GM23248 (cell line): ENCODE measurements at regions not wholly inside any gene's neighbourhood (a gene's known extent, or its start where the extent isn't known, plus 50 kb on each side); places are given as distances from the start of the nearest gene placed in this dataset.
"Not testable (repeated sequence)": the region's sequence is repeated elsewhere in the genome, so short reads cannot be mapped to it uniquely, and the experiment has no call there.

Experiments
- DNase-seq: peaks from one replicate; pipeline ENCODE4 v3.0.0-alpha.2; 2015
- H2AFZ ChIP-seq: fragments of 200-600 bp; sonication (generic); 2 replicates; pipeline ENCODE4 v1.6.1; 2016; ENCODE audit warnings: antibody characterized with exemption
- H3F3A ChIP-seq: fragments of 200-600 bp; sonication (generic); 2 replicates; pipeline ENCODE4 v1.6.1; 2016; ENCODE audit warnings: mild to moderate bottlenecking, antibody characterized with exemption, mixed run types; ENCODE audit not compliant: insufficient read depth
- H3K27ac ChIP-seq: fragments of 200-600 bp; sonication (generic); 2 replicates; pipeline ENCODE4 v1.5.1; 2016; ENCODE audit warnings: mild to moderate bottlenecking
- H3K27me3 ChIP-seq: fragments of 200-600 bp; sonication (generic); replicated peaks from 2 replicates; pipeline ENCODE4 v1.6.1; 2016; ENCODE audit warnings: mild to moderate bottlenecking; ENCODE audit not compliant: insufficient read depth
- H3K36me3 ChIP-seq: fragments of 200-600 bp; sonication (generic); 2 replicates; pipeline ENCODE4 v1.6.1; 2016; ENCODE audit warnings: low read depth, mild to moderate bottlenecking
- H3K4me1 ChIP-seq: fragments of 200-600 bp; sonication (generic); 2 replicates; pipeline ENCODE4 v1.6.1; 2016; ENCODE audit warnings: mild to moderate bottlenecking; ENCODE audit not compliant: insufficient read depth
- H3K4me2 ChIP-seq: fragments of 200-600 bp; sonication (generic); one replicate; pipeline ENCODE4 v1.6.1; 2016; ENCODE audit warnings: mild to moderate bottlenecking; ENCODE audit not compliant: unreplicated experiment
- H3K4me3 ChIP-seq: fragments of 200-600 bp; sonication (generic); 2 replicates; pipeline ENCODE4 v1.5.1; 2016; ENCODE audit warnings: mild to moderate bottlenecking
- H3K79me2 ChIP-seq: fragments of 200-600 bp; sonication (generic); 2 replicates; pipeline ENCODE4 v1.6.1; 2016; ENCODE audit warnings: mild to moderate bottlenecking; ENCODE audit not compliant: insufficient read depth
- H3K9ac ChIP-seq: fragments of 200-600 bp; sonication (generic); 2 replicates; pipeline ENCODE4 v1.6.1; 2016; ENCODE audit warnings: mild to moderate bottlenecking
- H3K9me2 ChIP-seq: fragments of 200-600 bp; sonication (generic); 2 replicates; pipeline ENCODE4 v1.6.1; 2016; ENCODE audit warnings: mixed run types, mild to moderate bottlenecking, moderate library complexity; ENCODE audit not compliant: insufficient read depth
- H3K9me3 ChIP-seq: fragments of 200-600 bp; sonication (generic); one replicate; pipeline ENCODE4 v1.6.1; 2017; ENCODE audit warnings: low read depth
- H4K20me1 ChIP-seq: fragments of 200-600 bp; sonication (generic); 2 replicates; pipeline ENCODE4 v1.6.0; 2016; ENCODE audit not compliant: insufficient read depth
- EZH2 ChIP-seq: fragments of 200-600 bp; sonication (generic); IDR thresholded peaks from 2 replicates; pipeline ENCODE4 v1.6.1; 2018; ENCODE audit warnings: antibody characterized with exemption, mild to moderate bottlenecking; ENCODE audit not compliant: insufficient read depth, poor library complexity, severe bottlenecking
- EZH2phosphoT487 ChIP-seq: fragments of 200-600 bp; sonication (generic); IDR thresholded peaks from 2 replicates; pipeline ENCODE4 v1.6.1; 2018; ENCODE audit warnings: antibody characterized with exemption, moderate library complexity, mild to moderate bottlenecking, low read depth; ENCODE audit not compliant: insufficient read depth
- WGBS, 2 experiments: methylation state at CpG; one replicate each; pipeline ENCODE4 v1.1.6; 2015 to 2017; ENCODE audit warnings: low lambda C conversion rate in 2 of 2, low coverage in 1 of 2; ENCODE audit errors: missing lambda C conversion rate in 2 of 2; 5-methylcytosine and 5-hydroxymethylcytosine counted together
- in situ Hi-C: fragments of 300-500 bp; cut with MboI; formaldehyde crosslinking; loops from 2 replicates; pipeline ENCODE4 v1.15.0; 2020

GRCh38 chr10:131578472-131578970, 267.0 kb upstream of the TCERG1L start:
- H3K4me2 ChIP-seq, result no peak overlapping the region
- no peaks in the 10 kb centered on the region for H4K20me1 ChIP-seq
- H3K36me3 ChIP-seq, result no peaks in the 10 kb centered on the region
- H3K9ac ChIP-seq, result no peak overlapping the region
- H2AFZ ChIP-seq, result no peak overlapping the region
- no peak overlapping the region for H3K4me3 ChIP-seq
- no peak overlapping the region for H3K27ac ChIP-seq
- no peaks in the 10 kb centered on the region for H3K79me2 ChIP-seq
- H3K27me3 ChIP-seq, result no peaks in the 10 kb centered on the region
- in situ Hi-C loops, result no loop called here
- WGBS, 2 experiments, result 43% methylated on average over 16 of the region's 16 CpGs
- H3F3A ChIP-seq, result no peaks in the 10 kb centered on the region
- H3K9me2 ChIP-seq, result no peaks in the 10 kb centered on the region
- no peaks in the 10 kb centered on the region for H3K4me1 ChIP-seq
- DNase-seq, result no peak
- no peaks in the 10 kb centered on the region for H3K9me3 ChIP-seq
- TF ChIP-seq EZH2 (no peak), EZH2phosphoT487 (no peak)

- no peaks in the 10 kb centered on the region for H3K36me3 ChIP-seq
- no peak for TF ChIP-seq EZH2phosphoT487
- no peak for TF ChIP-seq EZH2
- H3K4me3 ChIP-seq, result no peak overlapping the region
- H3K9me2 ChIP-seq, result no peaks in the 10 kb centered on the region
- no peak for DNase-seq
- in situ Hi-C loops, result no loop called here
- WGBS, 2 experiments, result 45 to 53% methylated on average over 19 of the region's 19 CpGs
- H3K9me3 ChIP-seq, result no peaks in the 10 kb centered on the region
- H2AFZ ChIP-seq, result no peak overlapping the region
- H3F3A ChIP-seq, result no peaks in the 10 kb centered on the region
- no peaks in the 10 kb centered on the region for H3K79me2 ChIP-seq
- H3K27ac ChIP-seq, result no peak overlapping the region
- no peaks in the 10 kb centered on the region for H3K4me1 ChIP-seq
- no peak overlapping the region for H3K9ac ChIP-seq
- H3K27me3 ChIP-seq, result no peaks in the 10 kb centered on the region
- H3K4me2 ChIP-seq, result no peak overlapping the region
- no peaks in the 10 kb centered on the region for H4K20me1 ChIP-seq
These were observed 267.9 kb upstream of the TCERG1L start for GRCh38 chr10:131579251-131580071.

- Histone ChIP-seq H3K4me1 (no peaks in the 10 kb centered on the region), H3K9ac (no peak overlapping the region), H3K36me3 (no peaks in the 10 kb centered on the region), H3K4me3 (no peak overlapping the region), H3K9me3 (no peaks in the 10 kb centered on the region), H4K20me1 (no peaks in the 10 kb centered on the region), H3K79me2 (no peaks in the 10 kb centered on the region), H3K27ac (no peak overlapping the region), H3K27me3 (no peaks in the 10 kb centered on the region), H3K9me2 (no peaks in the 10 kb centered on the region), H3F3A (no peaks in the 10 kb centered on the region), H2AFZ (no peak overlapping the region), H3K4me2 (no peak overlapping the region)
- TF ChIP-seq EZH2 (no peak), EZH2phosphoT487 (no peak)
- DNase-seq, result no peak
- WGBS, 2 experiments, result 32 to 36% methylated on average over 11 of the region's 11 CpGs
- in situ Hi-C loops, result no loop called here
These were observed 268.6 kb upstream of the TCERG1L start for GRCh38 chr10:131580076-131580652.

- in situ Hi-C loops, result no loop called here
- Histone ChIP-seq H4K20me1 (no peaks in the 10 kb centered on the region), H3K9me3 (no peaks in the 10 kb centered on the region), H3K4me2 (no peak overlapping the region), H3K27ac (no peak overlapping the region), H3F3A (no peaks in the 10 kb centered on the region), H3K27me3 (no peaks in the 10 kb centered on the region), H3K9me2 (no peaks in the 10 kb centered on the region), H3K4me1 (no peaks in the 10 kb centered on the region), H3K79me2 (no peaks in the 10 kb centered on the region), H3K4me3 (no peak overlapping the region), H2AFZ (no peak overlapping the region), H3K9ac (no peak overlapping the region), H3K36me3 (no peaks in the 10 kb centered on the region)
- TF ChIP-seq EZH2 (no peak), EZH2phosphoT487 (no peak)
- no peak for DNase-seq
- 57 to 71% methylated on average over 3 of the region's 3 CpGs for WGBS, 2 experiments
These were observed 269.2 kb upstream of the TCERG1L start for GRCh38 chr10:131580674-131581073.

GRCh38 chr10:131581547-131581946, 270.0 kb upstream of the TCERG1L start:
- H3K4me3 ChIP-seq, H4K20me1 ChIP-seq, H3K4me2 ChIP-seq, H3K27ac ChIP-seq, H3K36me3 ChIP-seq, H3K9me2 ChIP-seq, H3K79me2 ChIP-seq, H3K9me3 ChIP-seq, H3K4me1 ChIP-seq, DNase-seq, H3K27me3 ChIP-seq, H3F3A ChIP-seq, H2AFZ ChIP-seq, H3K9ac ChIP-seq, in situ Hi-C loops: not testable (repeated sequence)
- WGBS, 2 experiments, result 43 to 45% methylated on average over 4 to 7 of the region's 7 CpGs
